WI38 (cell line): ENCODE measurements at regions not wholly inside any gene's neighbourhood (a gene's known extent, or its start where the extent isn't known, plus 50 kb on each side); places are given as distances from the start of the nearest gene placed in this dataset.

ENCODE experiments used
- H3K4me3 ChIP-seq: 2 replicates; pipeline ENCODE4 v1.5.1; 2011; ENCODE audit warnings: low read depth, mild to moderate bottlenecking, control low read depth, low read length
- TF ChIP-seq, protein P1 (sequence below): IDR thresholded peaks from 2 replicates; pipeline ENCODE4 v1.5.1; 2012; ENCODE audit warnings: low read depth, mild to moderate bottlenecking, control low read depth, low read length

DNA sequence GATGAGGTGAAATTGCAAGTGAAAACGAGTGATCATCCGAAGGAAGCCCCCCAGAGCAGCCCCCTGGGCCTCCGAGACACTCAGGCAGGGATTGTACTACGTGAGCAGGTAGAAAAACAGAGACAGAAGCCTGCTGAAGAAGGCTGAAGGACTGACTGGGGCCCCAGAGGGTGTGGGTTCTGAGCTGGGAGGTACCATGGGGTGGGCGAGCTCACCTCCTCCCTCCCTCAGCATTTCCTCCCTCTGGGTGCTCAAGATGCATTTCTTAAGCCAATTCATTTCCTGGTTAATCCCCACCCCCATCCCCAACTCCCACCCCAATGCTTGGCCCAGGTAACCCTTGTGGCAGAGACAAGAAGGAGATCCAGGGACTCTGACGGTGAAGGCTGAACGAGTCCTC lies 108.7 kb downstream of the BDH1 start:
- H3K4me3 ChIP-seq = no peak overlapping the region
- TF ChIP-seq, protein P1, sequence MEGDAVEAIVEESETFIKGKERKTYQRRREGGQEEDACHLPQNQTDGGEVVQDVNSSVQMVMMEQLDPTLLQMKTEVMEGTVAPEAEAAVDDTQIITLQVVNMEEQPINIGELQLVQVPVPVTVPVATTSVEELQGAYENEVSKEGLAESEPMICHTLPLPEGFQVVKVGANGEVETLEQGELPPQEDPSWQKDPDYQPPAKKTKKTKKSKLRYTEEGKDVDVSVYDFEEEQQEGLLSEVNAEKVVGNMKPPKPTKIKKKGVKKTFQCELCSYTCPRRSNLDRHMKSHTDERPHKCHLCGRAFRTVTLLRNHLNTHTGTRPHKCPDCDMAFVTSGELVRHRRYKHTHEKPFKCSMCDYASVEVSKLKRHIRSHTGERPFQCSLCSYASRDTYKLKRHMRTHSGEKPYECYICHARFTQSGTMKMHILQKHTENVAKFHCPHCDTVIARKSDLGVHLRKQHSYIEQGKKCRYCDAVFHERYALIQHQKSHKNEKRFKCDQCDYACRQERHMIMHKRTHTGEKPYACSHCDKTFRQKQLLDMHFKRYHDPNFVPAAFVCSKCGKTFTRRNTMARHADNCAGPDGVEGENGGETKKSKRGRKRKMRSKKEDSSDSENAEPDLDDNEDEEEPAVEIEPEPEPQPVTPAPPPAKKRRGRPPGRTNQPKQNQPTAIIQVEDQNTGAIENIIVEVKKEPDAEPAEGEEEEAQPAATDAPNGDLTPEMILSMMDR = no peak

DNA sequence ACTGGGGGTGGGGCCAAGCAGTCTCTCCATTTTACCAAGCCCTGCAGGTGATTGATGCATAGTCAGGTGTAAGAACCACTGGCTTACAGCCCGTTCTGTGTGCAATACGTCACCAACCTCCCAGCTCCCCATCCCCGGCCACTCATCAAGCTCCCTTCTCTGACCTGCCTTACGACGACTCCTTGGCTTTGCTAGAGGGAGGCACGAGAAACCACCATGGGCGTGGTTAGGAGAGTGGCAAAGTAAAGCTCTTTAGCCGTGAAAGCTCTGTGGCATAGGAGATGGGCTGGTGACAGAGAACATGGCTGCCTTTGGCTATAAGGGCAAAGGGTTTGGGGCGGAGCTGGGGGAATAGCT lies 109.1 kb downstream of the BDH1 start:
- no peak overlapping the region for H3K4me3 ChIP-seq
- TF ChIP-seq, protein P1 = no peak

DNA sequence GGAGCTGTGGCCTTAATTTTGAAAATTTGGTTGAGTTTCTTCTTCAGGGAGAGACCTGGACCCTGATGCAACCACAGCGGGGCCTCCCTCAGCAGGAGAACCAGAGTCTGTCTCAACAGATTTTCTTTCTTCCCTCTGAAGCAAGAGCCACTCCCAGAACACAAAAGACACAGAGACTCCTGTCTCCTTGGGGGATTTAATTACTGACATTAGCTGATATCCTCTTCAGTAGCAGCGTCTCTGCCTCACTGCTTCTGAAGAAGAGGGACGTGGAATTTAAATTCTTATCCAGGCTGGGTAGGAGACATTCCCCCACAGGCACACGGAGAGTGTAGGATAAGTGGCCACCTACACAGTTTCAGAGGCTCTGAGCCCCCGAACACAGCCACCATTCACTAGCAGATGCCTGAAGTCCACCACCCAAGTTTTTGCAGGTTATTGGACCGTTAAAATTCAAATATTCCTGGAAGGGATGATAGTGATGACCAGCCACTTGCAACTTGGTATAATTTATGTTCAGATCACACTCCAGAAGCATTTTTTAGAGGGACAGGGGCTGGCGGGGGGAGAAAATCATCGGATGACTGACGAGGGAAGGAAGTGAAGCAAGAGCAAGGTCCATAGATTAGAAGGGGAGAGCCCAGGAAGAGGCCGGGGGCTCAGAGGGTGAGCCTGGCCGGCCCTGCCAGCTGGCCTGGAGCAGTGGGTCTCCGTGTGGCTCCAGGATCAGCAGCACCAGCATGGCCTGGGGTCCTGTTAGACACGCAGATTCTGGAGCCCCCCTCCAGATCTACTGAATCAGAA lies 109.7 kb downstream of the BDH1 start:
- TF ChIP-seq, protein P1 = no peak
- no peak overlapping the region for H3K4me3 ChIP-seq

DNA sequence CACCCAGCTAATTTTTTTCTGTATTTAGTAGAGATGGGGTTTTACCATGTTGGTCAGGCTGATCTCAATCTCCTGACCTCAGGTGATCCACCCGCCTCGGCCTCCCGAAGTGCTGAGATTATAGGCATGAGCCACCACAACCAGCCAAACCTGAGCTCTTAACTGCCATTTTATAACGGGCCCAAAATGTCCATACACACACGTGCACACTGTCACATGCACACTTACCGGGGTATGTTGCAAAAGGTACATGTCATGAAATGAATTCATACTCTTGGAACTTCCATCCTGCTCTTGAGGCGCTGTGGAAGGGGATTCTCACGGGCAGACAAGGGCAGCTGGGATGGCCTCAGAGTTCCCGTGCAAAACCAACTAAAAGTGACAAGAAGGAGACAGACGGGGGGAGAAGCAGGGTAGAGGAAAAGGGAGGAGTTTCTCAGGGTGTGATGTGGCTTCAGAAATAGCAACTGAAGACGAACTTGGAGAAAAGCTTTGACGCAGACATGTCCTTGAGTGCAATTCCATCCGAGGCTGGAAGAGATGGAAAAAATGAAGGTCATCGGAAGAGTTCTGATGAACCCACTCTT lies 110.9 kb downstream of the BDH1 start:
- TF ChIP-seq, protein P1 = no peak
- no peak overlapping the region for H3K4me3 ChIP-seq

DNA sequence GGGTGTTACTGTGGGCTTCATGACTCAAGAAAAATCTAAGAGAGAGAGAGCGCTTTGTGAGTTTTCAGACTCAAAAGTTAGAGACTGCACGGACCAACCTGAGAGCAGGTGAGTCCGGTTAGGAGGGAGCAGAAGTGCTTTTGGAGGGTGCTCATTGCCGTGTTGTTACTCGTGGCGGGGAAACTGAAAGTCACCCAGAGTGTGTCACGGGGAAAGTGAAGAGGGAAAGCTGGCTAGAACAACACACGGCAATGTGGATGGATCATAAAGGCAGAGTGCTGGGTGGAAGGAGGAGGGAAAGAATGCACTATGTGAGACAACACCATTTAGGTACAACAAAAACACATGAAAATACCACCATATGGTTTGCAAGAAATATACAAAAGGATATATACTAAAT lies 112.3 kb downstream of the BDH1 start:
- no peak overlapping the region for H3K4me3 ChIP-seq
- TF ChIP-seq, protein P1 = no peak

DNA sequence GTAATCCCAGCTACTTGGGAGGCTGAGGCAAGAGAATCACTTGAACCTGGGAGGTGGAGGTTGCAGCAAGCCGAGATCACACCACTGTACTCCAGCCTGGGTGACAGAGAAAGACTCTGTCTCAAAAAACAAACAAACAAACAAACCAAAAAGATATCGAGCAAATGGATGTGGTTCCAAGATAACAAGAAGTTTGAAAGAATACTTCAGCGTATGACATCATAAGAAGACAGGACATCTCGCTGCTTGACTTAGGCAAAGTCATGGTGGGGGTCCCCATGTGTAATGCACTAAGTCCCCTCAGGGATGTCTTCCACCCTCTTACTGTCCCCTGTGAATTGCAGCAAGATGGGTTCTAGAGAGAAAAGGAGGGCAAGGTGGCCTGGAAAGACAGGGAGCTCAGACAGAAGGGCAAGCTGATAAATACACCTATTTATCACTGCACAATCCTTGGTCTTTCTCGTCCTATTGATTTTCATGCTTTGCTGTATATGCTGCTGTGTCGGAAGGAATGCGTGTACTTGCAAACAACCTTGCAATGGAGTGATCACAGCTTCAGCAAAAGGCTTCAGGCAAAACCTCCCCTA lies 115.0 kb downstream of the BDH1 start:
- TF ChIP-seq, protein P1 = no peak
- no peak overlapping the region for H3K4me3 ChIP-seq

DNA sequence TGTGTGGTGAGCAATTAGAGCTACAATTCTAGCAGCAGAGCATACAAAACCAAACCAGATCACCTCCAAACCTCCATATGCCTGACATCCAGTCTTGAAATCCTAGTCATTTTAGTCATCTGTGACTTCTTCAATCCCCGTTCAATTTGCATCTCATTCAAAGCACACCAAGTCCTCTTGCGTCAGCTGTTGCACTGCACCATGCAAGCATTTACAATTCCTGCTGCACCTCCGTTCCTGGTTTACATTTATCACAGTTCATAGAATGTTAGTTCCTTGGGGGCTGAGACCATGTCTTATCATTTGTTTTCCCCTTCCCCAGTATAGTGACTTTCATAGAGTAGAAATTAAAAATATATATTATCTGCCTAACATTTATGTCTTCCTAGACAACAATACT lies 116.9 kb downstream of the BDH1 start:
- H3K4me3 ChIP-seq = no peak overlapping the region
- TF ChIP-seq, protein P1 = no peak
